ENCODE measurements at regions not wholly inside any gene's neighbourhood (a gene's known extent, or its start where the extent isn't known, plus 50 kb on each side); places are given as distances from the start of the nearest gene placed in this dataset.
A peak's percentile ranks its signal among the peaks of the same experiment; 100 is the strongest.

DNA sequence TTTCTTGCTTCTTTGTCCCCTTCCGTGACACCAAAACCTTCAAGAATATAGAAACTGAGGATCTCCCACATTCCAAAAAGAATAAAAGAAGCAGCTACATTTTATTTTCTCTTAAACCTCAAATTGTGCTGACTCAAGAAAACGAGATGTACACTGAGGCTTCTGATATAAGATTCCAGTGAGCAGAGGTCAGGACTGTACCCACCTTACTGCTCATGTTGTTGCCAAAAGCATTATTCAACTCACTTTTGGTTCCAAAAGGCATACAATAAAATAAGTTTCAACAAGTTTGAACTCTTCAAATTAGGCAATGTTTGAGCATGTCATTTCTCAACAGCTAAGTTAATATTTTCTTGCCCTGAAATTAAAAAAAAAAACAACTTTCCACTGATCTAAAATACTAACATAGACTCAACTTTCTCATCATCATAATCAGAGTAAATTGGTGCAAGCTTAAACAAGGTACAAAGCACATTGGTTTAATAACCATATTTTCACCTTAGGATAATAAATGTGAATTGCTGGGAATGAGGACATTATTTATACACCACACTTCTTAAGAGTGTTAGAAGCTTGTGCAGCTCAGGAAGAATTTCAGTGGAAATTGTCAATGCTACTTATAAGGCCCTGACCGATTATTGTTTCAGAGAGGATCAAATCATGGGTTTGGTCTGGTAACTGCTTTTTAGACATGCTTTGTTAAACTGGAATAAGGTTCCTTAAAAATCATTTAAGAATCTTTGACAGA lies 629.0 kb upstream of the IGFBP3 start:
- ChIA-PET POLR2A (no interaction called here), CTCF (interaction anchor here (0.7 kb wide), 1 partner anchor 14 kb away, joined by 3 read pairs; no protein-coding TSS in a partner anchor)
- no peak for TF ChIP-seq CTCF (IDR thresholded peaks at IDR 0.05; ENCODE audit: insufficient read depth, low read depth, low read length)
- DNase-seq (ENCODE audit: low read depth), result no peak
- H3K27me3 ChIP-seq (ENCODE audit: control insufficient read depth, insufficient read depth, low read length), result no peaks in the 10 kb centered on the region
- H3K36me3 ChIP-seq (ENCODE audit: control insufficient read depth, insufficient read depth, low read length), result no peaks in the 10 kb centered on the region
- H3K4me3 ChIP-seq (ENCODE audit: low read depth, low read length), result no peak overlapping the region

DNA sequence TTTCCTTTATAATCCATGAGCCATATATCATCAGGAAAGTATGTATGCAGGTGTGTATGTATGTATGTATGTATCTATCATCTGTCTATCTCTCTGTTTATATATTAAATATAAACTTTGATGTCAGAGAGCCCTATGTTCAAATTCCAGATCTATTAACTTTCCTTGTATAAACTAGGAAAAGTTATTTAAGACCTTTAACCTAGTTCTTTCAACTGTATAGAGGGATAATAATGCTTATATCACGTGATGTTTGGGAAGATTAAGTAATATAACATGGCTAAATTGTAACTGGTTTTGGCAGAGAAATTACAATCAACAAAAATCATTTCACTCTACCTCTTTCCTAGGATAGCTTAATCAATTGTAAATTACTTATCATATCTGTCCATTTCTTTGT lies 628.3 kb upstream of the IGFBP3 start:
- Histone ChIP-seq H3K27me3 (ENCODE audit: control insufficient read depth, insufficient read depth, low read length) (no peaks in the 10 kb centered on the region), H3K4me3 (ENCODE audit: low read depth, low read length) (no peak overlapping the region), H3K36me3 (ENCODE audit: control insufficient read depth, insufficient read depth, low read length) (no peaks in the 10 kb centered on the region)
- CTCF ChIA-PET, result no interaction called here
- no peak for DNase-seq (ENCODE audit: low read depth)
- POLR2A ChIA-PET, result no interaction called here
- no peak for TF ChIP-seq CTCF (IDR thresholded peaks at IDR 0.05; ENCODE audit: insufficient read depth, low read depth, low read length)

- CTCF ChIA-PET, result no interaction called here
- Histone ChIP-seq H3K27me3 (ENCODE audit: control insufficient read depth, insufficient read depth, low read length) (no peaks in the 10 kb centered on the region), H3K4me3 (ENCODE audit: low read depth, low read length) (no peak overlapping the region), H3K36me3 (ENCODE audit: control insufficient read depth, insufficient read depth, low read length) (no peaks in the 10 kb centered on the region)
- DNase-seq (ENCODE audit: low read depth), result no peak
- POLR2A ChIA-PET, result interaction anchor here (0.5 kb wide), 1 partner anchor 183 kb away, joined by 4 read pairs; no protein-coding TSS in a partner anchor
- no peak for TF ChIP-seq CTCF (IDR thresholded peaks at IDR 0.05; ENCODE audit: insufficient read depth, low read depth, low read length)
Observed at GRCh38 chr7:46547044-46547443, 626.0 kb upstream of the IGFBP3 start.

DNA sequence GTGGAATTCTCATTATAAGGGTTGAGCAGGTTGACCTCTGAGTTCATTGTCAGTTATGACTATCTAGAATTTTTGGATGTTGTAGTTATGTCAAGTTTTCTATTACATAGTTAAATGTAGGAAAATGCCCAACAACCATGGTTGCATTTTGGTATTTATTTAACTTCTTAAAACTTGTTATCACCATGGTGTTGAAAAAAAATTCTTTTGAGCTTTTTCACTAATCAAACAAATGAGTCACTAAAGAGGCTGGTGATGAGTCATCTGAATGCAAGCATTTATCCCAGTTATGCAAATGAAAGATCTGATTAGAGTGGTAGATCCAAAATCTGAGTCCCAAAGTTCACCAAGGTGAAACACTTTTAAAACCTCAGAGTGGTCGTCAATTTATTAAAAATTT lies 624.7 kb upstream of the IGFBP3 start:
- DNase-seq (ENCODE audit: low read depth), result no peak
- no peaks in the 10 kb centered on the region for H3K36me3 ChIP-seq (ENCODE audit: control insufficient read depth, insufficient read depth, low read length)
- no peak for TF ChIP-seq CTCF (IDR thresholded peaks at IDR 0.05; ENCODE audit: insufficient read depth, low read depth, low read length)
- ChIA-PET CTCF (no interaction called here), POLR2A (no interaction called here)
- no peak overlapping the region for H3K4me3 ChIP-seq (ENCODE audit: low read depth, low read length)
- H3K27me3 ChIP-seq (ENCODE audit: control insufficient read depth, insufficient read depth, low read length), result no peaks in the 10 kb centered on the region

GRCh38 chr7:46544396-46545008 lies 623.4 kb upstream of the IGFBP3 start:
- TF ChIP-seq CTCF (IDR thresholded peaks at IDR 0.05; ENCODE audit: insufficient read depth, low read depth, low read length), result no peak
- peak; percentile 68 for DNase-seq (ENCODE audit: low read depth)
- ChIA-PET POLR2A (no interaction called here), CTCF (no interaction called here)
- Histone ChIP-seq H3K36me3 (ENCODE audit: control insufficient read depth, insufficient read depth, low read length) (no peaks in the 10 kb centered on the region), H3K4me3 (ENCODE audit: low read depth, low read length) (no peak overlapping the region), H3K27me3 (ENCODE audit: control insufficient read depth, insufficient read depth, low read length) (no peaks in the 10 kb centered on the region)
